ENCODE measurements at regions not wholly inside any gene's neighbourhood (a gene's known extent, or its start where the extent isn't known, plus 50 kb on each side); places are given as distances from the start of the nearest gene placed in this dataset.

DNA sequence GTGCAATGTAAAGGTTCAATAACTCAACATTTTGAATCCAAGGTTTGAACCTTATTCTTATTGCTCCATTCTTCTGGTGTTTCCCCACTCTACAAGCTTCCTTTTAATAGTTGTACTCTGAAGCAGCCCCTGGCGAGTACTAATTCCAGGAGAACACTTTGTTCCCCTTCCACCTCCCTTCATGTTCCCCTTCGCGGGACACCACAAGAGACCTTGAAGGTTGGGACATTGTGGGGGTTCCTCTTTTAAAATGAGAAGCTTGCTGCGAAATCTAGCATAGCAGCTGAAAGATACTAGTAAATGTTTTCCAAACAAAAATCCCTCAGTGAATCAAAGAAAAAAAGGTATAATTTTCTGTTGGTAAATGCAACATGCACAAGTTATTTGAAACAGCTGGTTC lies 626.3 kb upstream of the LRRC4C start:
- in situ Hi-C loops (cut with HindIII; ENCODE audit: low sequenced_read_pairs): no loop called here
- DNase-seq (ENCODE audit: low spot score): no peak

DNA sequence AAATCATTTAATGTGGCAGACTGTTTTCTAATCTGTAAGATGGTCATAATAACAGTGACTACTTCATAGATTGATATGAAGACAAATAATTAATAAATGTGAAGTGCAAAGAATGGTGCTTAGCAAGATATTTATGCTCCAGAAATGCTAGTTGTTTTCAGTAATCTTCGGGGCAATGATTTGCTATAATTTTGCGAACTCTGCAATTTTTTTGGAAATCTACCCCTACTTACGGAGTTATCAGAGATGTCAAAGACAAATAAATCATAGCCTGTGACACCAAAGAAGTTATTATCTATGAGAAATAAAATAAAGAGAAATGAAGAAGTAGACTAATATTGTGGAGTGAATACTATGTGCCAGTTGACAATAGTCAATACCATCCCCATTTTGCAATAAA lies 634.1 kb upstream of the LRRC4C start:
- in situ Hi-C loops (cut with HindIII; ENCODE audit: low sequenced_read_pairs): no loop called here
- DNase-seq (ENCODE audit: low spot score): no peak

DNA sequence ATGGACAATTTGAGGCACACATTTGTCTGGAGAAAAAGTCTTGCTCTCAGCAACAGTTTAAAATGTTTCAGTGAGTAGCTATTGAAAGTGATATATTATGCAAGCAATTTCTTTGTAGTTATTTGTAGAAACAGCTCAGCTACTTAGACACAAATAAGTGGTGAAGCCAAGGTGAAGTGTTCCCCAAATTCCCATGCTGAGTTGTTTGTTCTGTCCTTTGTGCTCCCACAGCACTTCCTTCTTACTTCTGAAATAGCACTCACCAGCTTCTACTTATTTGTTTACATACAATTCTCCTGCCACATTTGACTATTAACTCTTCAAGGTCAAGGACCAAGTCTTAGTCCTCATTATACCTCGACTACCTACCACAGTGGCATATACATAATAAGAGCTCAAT lies 638.6 kb upstream of the LRRC4C start:
- no peak for DNase-seq (ENCODE audit: low spot score)
- in situ Hi-C loops (cut with HindIII; ENCODE audit: low sequenced_read_pairs): no loop called here

DNA sequence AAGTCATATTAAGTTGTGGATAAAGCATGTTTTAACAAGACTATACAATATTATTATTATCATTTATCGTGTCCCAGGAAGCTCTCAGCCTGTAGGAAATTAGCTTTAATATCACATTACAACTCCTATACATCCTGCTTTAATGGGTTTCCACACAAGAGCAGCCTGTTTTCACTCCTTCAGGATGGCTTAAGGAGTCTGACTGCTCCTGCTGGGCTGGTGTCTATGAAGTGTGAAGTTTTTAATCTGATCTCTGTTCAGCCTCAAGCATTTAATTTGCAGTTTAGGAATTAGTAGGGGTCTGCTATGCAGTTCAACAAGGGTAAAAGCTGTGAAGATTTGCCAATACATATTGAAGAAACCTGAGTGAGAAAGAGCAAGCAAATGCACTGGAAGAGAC lies 653.4 kb upstream of the LRRC4C start:
- no peak for DNase-seq (ENCODE audit: low spot score)
- in situ Hi-C loops (cut with HindIII; ENCODE audit: low sequenced_read_pairs): no loop called here

DNA sequence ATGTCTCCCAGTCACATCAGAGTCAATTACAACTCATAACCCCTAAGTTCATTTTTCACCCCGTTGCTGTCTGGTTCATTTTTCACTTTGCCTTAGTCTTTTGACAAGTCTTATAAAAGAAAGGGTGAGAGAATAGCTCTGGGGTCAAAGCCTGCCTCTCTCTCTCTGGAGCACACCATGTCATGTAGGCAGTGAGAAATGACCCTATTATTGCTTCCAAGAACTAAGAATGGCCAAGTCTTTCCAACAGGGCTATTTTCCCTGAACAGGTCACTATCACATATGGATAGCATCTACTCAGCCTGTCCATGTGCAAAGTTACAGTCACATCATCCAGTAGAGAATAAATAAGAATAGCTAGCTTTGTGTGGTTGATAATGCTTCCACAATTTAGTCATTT lies 655.5 kb upstream of the LRRC4C start:
- no peak for DNase-seq (ENCODE audit: low spot score)
- in situ Hi-C loops (cut with HindIII; ENCODE audit: low sequenced_read_pairs): no loop called here

DNA sequence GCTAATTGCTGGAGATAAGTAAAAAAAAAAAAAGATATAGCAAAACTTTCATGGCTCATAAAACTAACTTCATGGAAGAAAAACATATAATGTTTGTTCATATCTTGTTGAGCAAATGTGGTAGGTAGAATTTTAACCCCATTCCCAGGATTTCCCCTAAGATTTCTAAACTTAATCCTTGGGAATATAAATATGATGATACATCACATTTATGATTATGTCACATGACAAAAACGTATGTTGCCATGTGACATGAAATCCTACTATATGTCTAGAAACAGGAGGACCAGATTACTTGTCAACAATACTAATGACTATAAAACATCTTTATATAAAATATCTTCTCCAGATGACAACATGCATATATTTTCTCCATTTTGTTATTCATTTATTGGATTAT lies 679.0 kb upstream of the LRRC4C start:
- in situ Hi-C loops (cut with HindIII; ENCODE audit: low sequenced_read_pairs): no loop called here
- DNase-seq (ENCODE audit: low spot score): no peak

DNA sequence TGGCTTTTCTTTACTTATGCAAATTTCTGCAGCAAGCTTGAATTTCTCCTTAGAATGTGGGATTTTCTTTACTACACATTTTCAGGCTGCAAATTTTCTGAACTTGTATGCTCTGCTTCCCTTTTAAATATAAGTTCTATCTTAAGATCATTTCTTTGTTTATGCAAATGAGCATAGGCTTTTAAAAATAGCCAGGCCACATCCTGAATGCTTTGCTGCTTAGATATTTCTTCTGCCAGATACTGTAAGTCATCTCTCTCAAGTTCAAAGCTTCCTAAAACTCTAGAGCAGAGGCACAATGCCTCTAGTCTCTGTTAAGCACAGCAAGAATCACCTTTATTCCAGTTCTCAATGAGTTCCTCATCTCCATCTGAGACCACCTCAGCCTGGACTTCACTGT lies 685.9 kb upstream of the LRRC4C start:
- in situ Hi-C loops (cut with HindIII; ENCODE audit: low sequenced_read_pairs): no loop called here
- DNase-seq (ENCODE audit: low spot score): no peak

DNA sequence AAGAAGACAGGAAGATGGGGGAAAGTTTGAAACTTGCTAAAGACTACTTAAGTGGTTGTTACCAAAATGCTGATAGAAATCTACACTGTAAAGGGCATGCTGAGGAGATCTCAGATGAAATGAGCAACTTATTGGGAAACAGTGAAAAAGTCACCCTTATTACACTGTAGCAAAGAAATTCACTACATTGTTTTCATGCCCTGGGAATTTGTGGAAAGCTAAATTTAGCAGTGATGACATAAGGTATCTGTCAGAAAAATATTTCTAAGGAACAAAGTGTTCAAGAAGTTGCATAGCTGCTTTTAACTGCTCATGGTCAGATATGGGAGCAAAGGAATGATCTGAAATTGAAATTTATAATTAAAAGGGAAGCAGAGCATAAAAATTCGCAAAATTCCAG lies 702.4 kb upstream of the LRRC4C start:
- no peak for DNase-seq (ENCODE audit: low spot score)
- in situ Hi-C loops (cut with HindIII; ENCODE audit: low sequenced_read_pairs): no loop called here

DNA sequence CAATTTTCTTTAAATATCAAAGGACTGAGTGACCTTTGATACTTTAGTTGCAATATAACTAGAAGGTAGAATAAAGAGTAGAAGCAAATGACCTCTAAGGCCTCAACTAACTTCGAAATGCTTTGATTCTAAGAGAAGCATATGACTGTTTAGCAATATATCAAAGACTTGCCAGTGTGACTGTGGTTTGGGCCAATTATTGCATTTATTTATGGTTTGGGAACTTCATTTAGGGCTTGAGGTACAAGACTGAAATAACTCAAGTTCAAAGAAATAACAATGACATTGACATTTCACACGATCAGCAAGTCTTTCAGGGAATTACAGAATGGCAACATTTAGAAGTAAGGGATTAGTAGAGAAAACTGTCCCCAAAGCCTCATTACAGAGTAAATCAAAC lies 709.7 kb upstream of the LRRC4C start:
- DNase-seq (ENCODE audit: low spot score): no peak
- in situ Hi-C loops (cut with HindIII; ENCODE audit: low sequenced_read_pairs): no loop called here

DNA sequence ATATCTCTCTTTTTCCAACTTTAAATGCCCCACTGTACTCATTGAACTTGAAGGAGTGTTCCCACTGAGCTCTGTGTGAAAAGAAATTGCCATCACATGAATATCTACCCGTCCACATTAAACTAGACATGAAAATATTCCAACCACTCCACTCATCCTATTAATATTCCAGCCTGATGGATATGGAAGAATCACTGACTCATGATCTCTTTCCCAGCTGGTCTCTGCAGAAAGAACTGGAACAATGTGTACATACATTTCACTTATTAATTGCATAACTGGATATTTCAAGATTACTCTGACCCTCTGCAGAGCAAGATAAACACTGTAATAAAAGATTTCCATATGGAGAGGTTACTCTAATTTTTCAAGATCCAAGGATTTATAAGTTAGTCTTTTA lies 711.1 kb upstream of the LRRC4C start:
- in situ Hi-C loops (cut with HindIII; ENCODE audit: low sequenced_read_pairs): no loop called here
- no peak for DNase-seq (ENCODE audit: low spot score)

DNA sequence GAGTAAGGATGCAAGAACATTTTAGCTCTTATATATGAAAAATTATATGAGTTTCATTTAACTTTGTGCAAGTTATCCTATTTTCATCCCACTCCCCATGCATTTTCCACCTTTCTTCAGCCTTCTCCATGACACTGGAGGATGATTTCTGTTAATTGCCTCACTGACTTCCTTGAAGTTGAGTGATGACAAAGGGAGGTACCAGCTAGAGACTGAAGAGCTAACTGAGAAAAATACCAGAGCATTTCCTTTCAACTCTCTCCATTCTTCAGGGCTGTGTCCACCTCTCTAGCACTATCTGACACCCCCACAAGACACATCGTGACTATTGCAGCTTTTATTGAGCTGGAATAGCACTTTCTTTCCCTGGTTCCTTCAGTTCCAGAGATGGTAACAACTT lies 711.6 kb upstream of the LRRC4C start:
- in situ Hi-C loops (cut with HindIII; ENCODE audit: low sequenced_read_pairs): no loop called here
- no peak for DNase-seq (ENCODE audit: low spot score)

DNA sequence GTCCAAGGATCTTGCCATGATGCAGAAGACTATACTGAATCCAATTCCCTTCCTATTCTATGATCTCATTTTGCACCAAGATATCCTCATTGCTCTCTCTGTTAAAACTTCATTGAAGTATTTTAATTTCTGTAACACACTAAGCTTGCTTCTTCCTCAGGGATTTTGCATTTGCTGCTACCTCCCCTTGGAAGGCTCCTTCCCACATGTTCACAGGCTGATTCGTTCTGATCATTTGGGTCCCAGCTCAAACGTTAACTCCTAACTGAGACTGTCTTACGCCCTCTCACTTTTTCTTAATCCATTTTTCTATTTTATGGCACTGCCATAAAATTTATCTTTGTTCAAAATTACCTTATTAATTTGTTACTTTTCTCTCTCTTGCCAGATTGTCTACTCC lies 713.0 kb upstream of the LRRC4C start:
- DNase-seq (ENCODE audit: low spot score): no peak
- in situ Hi-C loops (cut with HindIII; ENCODE audit: low sequenced_read_pairs): no loop called here

DNA sequence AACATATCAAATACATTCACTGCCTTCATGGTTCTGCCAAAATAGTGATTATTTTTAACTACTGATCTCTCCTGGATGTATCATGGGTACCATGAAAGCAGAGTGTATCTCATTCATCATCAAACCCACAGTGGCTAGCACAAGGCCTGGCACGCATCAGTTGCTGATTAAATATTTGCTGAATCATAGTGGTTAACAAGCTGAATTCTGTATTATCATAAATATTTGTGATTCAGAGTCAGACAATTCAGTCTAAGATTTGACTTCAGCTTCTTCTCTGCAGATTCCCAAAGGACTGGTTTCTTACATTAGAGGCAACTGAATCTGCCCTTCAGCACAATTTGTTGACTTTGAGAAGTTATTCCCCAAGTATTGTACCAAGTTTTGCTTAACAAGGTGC lies 715.8 kb upstream of the LRRC4C start:
- in situ Hi-C loops (cut with HindIII; ENCODE audit: low sequenced_read_pairs): no loop called here
- DNase-seq (ENCODE audit: low spot score): no peak

DNA sequence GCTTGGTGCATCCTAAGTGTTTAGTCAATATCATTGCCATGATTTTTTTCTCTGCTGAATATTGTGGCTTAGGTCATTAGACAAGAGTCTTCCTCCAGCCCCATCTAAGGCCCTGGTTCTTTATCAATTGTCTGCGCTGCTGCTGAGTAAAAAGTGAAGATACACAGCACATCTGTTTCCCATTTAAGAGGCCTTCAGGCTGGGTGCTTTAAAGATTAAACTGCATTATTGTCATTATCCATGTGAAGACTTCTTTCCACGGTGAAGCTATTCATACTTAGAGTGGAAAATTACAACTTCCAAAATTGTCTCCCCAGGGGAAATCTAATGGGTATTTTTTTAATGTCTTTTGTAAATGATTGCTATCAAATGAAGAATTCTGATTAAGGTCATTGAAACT lies 719.8 kb upstream of the LRRC4C start:
- in situ Hi-C loops (cut with HindIII; ENCODE audit: low sequenced_read_pairs): no loop called here
- DNase-seq (ENCODE audit: low spot score): no peak

DNA sequence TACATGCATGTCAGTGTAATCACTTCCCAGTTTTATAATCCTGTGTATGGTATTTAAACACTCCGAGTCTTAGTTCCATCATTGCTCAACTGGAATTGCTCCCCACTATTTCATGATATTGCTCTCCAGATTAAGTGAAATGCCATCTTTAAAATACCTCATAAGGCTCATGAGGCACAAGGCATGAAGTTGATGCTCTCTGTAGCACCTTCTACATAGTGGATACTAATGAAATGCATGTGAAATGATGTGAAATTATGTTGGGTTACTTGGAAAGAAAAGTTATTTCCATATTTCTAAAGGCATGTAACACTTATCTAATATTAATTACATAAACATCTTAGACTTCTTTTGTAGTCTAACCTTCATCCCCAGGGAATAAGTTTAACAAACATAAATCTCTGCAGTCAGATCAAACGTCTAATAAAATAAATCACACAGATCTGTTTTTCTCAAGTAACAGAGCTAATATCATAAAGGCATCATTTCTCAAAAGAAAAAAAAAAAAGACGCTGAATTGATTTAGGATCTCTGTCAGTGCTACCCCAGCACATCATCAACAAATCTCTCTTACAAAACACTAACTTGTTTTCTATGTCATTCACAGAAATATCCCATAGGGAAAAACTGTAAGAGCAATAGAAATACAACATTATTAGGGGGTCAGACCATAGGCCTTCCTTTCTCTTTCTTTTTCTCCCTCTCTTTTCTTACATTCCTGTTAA lies 736.0 kb upstream of the LRRC4C start:
- DNase-seq (ENCODE audit: low spot score): no peak
- in situ Hi-C loops (cut with HindIII; ENCODE audit: low sequenced_read_pairs): no loop called here

DNA sequence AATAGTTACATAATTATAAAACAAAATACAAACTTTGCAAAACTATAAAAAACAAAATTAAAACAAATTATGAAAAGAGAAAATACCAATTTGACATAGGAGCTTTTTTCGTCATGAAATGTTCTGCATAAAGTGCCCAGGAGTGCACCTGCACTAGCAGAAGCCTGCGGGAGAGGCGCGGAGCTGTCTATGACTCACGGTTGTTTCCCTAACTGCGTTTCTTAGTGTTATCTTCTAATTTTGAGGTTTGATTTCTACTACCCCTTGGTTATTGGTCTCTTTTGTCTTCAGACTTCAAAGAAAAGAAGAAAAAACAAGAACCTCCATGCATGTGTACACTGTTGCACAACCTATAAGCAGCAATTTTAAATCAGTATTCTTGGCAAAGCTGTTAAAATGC lies 740.9 kb upstream of the LRRC4C start:
- no peak for DNase-seq (ENCODE audit: low spot score)
- in situ Hi-C loops (cut with HindIII; ENCODE audit: low sequenced_read_pairs): no loop called here

DNA sequence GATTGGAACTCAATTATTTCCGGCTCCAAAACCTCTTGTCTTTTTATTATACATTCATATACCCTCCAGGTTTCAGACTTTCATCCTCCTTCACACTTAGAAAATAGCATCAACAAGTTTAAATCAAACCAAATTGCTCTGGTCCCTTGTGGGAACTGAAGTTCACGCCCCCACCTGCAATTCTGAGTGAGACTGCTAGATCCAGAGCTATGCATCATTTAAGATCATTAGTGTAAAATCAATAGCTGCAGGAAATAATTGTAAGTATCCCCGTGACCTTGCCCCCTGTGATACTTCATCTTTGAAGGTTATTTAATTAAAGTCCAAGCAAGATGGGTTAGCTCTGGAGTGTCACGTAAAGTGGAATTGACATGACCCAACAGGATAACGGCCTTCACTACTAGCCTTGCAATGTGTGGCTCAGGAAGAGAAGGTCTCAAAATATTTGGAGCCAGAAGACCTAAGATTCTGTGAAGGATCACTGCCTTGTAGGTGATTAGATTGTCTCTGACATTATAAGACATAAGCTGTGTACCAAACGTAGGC lies 742.2 kb upstream of the LRRC4C start:
- DNase-seq (ENCODE audit: low spot score): no peak
- in situ Hi-C loops (cut with HindIII; ENCODE audit: low sequenced_read_pairs): no loop called here

DNA sequence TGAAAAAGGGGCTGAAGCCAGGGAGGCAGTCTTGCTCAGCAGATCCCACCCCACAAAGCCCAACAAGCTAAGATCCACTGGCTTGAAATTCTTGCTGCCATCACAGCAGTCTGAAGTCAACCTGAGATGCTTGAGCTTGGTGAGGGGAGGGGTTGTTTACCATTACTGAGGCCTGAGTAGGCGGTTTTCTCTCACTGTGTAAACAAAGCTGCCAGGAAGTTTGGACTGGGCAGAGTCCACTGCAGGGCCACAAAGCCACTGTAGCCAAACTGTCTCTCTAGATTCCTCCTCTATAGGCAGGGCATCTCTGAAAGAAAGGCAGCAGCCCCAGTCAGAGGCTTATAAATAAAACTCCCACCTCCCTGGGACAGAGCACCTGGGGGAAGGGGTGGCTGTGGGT lies 746.1 kb upstream of the LRRC4C start:
- in situ Hi-C loops (cut with HindIII; ENCODE audit: low sequenced_read_pairs): no loop called here

DNA sequence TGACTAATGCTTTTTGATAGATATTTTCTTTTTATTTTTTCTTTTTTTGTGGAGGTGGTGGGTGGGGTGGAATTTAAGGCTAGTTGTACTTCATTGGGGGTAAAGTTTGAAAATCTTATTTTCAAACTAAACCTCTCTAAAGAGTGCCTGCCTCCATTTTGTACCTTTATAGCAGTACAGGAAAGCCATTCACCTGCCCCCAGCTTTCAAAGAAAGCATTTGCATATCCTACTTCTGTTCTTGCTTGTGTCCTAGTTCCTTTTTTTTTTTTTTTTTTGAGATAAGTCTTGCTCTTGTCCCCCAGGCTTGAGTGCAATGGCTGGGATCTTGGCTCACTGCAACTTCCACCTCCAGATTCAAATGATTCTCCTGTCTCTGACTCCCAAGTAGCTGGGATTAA lies 766.2 kb upstream of the LRRC4C start:
- in situ Hi-C loops (cut with HindIII; ENCODE audit: low sequenced_read_pairs): no loop called here
- DNase-seq (ENCODE audit: low spot score): no peak

More for the DNA sequence above, 746.1 kb upstream of the LRRC4C start:
- no peak for DNase-seq (ENCODE audit: low spot score)

DNA sequence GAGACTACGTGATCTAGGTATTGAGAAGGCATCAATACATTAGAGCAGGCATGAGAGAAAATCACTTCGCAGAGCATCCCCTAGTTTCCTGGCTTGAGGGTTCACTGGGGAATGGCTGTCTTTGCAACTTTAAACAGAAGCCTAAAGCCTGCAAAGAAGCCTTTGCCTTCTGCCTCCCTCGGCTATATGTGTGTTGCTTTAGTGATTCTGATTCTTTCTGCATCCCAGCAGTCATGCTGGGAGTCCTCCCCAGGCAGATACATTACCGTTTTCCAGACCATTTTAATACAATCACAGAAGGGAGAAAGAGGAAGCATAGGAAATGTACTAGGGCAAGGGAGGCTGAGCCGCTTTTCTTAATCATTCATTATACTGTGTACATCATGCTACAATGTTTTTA lies 773.2 kb upstream of the LRRC4C start:
- in situ Hi-C loops (cut with HindIII; ENCODE audit: low sequenced_read_pairs): no loop called here
- no peak for DNase-seq (ENCODE audit: low spot score)

DNA sequence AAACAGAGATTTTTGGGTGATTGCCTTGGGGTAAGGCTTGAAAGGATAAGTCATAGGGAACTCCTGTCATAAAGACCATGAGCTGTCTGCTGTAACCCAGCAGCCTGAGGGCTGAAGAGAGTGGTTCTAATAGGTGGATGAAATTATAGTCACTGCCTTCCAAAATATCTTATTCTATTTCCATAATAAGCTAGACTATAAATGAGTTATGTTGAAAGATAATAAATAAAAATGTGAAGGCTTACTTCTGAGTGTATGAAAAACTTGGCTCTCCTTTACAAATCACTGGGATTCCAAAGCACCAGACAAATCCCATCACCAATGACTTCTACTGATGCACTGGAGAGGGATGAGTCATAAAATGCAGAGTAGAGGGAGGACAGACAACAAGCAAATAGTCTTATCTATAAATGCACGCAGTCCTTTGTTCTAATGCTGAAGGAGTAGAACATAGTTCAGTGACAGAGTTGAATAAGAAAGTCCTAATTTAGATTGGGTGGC lies 775.0 kb upstream of the LRRC4C start:
- in situ Hi-C loops (cut with HindIII; ENCODE audit: low sequenced_read_pairs): no loop called here

More for the DNA sequence above, 775.0 kb upstream of the LRRC4C start:
- no peak for DNase-seq (ENCODE audit: low spot score)
